ENCODE measurements at regions not wholly inside any gene's neighbourhood (a gene's known extent, or its start where the extent isn't known, plus 50 kb on each side); places are given as distances from the start of the nearest gene placed in this dataset.
"Not testable (repeated sequence)": the region's sequence is repeated elsewhere in the genome, so short reads cannot be mapped to it uniquely, and the experiment has no call there.

DNA sequence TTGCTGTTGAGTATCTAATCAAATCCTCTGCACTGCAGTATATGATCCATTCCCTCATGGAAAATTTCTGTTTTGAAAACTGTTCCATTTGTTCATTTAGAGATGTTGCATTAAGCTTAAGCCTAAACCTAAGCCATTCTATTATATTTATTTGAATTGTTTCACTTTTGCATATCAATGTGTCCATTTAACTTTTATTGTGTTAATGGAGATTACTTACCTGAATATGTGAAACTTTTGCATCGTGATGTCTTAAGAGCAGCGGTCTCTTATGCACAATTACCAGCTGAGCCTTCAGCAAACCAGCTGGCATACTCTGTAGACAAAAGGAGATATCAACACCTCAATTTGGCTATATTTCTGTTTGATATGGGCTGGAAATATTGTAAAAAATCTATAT is 922.5 kb upstream of the FBXO33 start:
- no CpG with 5 or more reads among the region's 2 CpGs for WGBS (ENCODE audit: extremely low coverage, insufficient read length, low lambda C conversion rate)
- no peak overlapping the region for H3K4ac ChIP-seq (ENCODE audit: low read depth, low read length)
- peaks cover 22 to 23% of the 10 kb centered on the region in 2 experiments for H3K4me1 Mint-ChIP-seq

GRCh38 chr14:40348104-40348503 is 915.9 kb upstream of the FBXO33 start:
- Histone ChIP-seq H3K9ac (ENCODE audit: extremely low read depth, insufficient read length, low read length) (peak overlapping the region; percentile 85), H3K27ac (ENCODE audit: insufficient read length, low read depth, low read length) (peak overlapping the region; percentile 41), H3K14ac (ENCODE audit: insufficient read depth, low read length) (peak overlapping the region; percentile 67), H3K4me2 (ENCODE audit: insufficient read depth, insufficient read length, low read length) (peak overlapping the region; percentile 70), H3K18ac (ENCODE audit: insufficient read length, low read depth, low read length) (peak overlapping the region; percentile 51)
- H3K4me1 ChIP-seq (ENCODE audit: insufficient read depth, low read length); H3K56ac ChIP-seq (ENCODE audit: insufficient read length, low read depth, low read length); H4K20me1 ChIP-seq (ENCODE audit: control insufficient read depth, insufficient read depth, insufficient read length); H2BK12ac ChIP-seq (ENCODE audit: insufficient read length, low read depth, low read length); H3K79me2 ChIP-seq (ENCODE audit: insufficient read depth, low read length); H2BK15ac ChIP-seq (ENCODE audit: low read depth, low read length); H3K9me3 Mint-ChIP-seq; H2BK5ac ChIP-seq (ENCODE audit: insufficient read length, low read length); H3K27me3 ChIP-seq (ENCODE audit: insufficient read depth, low read length); H3K23me2 ChIP-seq (ENCODE audit: insufficient read length, low read depth, low read length, poor library complexity, severe bottlenecking); H4K91ac ChIP-seq (ENCODE audit: insufficient read length, low read depth, low read length); H3K27me3 Mint-ChIP-seq (ENCODE audit: low read depth); H4K8ac ChIP-seq (replicated peaks; ENCODE audit: insufficient read length, low read depth, low read length); H3K9me3 ChIP-seq (ENCODE audit: control insufficient read depth, low read depth, low read length); H3K4ac ChIP-seq (ENCODE audit: low read depth, low read length); H3T11ph ChIP-seq (ENCODE audit: low read length); H3K79me1 ChIP-seq (ENCODE audit: insufficient read depth, low read depth, low read length, poor library complexity, severe bottlenecking); H2BK120ac ChIP-seq (ENCODE audit: low read depth, low read length, poor library complexity, severe bottlenecking); H2AK5ac ChIP-seq (ENCODE audit: insufficient read length, low read length); H2BK20ac ChIP-seq (ENCODE audit: low read depth, low read length, poor library complexity, severe bottlenecking); H3K23ac ChIP-seq (ENCODE audit: insufficient read length, low read depth, low read length); H2AFZ ChIP-seq (ENCODE audit: low read length); H4K5ac ChIP-seq (ENCODE audit: insufficient read length, low read depth, low read length); H3K36me3 Mint-ChIP-seq (ENCODE audit: insufficient read depth in 1 of 3, low read depth in 3 of 3): not testable (repeated sequence)
- Mint-ChIP-seq H3K4me3 (peak overlapping the region; percentile 78 to 88), H3K4me1 (peaks cover 9 to 10% of the 10 kb centered on the region in 2 experiments), H3K27ac (peak overlapping the region in 1 of 3 experiments; percentile 98; a peak in 2 of 7 replicates)
- peak; percentile 40 for DNase-seq
- WGBS (ENCODE audit: extremely low coverage, insufficient read length, low lambda C conversion rate), result no CpG with 5 or more reads among the region's 27 CpGs

More for the DNA sequence above, 922.5 kb upstream of the FBXO33 start:
- Histone ChIP-seq H2BK15ac (ENCODE audit: low read depth, low read length) (no peak overlapping the region), H3K27ac (ENCODE audit: insufficient read length, low read depth, low read length) (no peak overlapping the region), H2BK5ac (ENCODE audit: insufficient read length, low read length) (no peak overlapping the region), H2BK120ac (ENCODE audit: low read depth, low read length, poor library complexity, severe bottlenecking) (no peak overlapping the region), H3K4me2 (ENCODE audit: insufficient read depth, insufficient read length, low read length) (no peak overlapping the region), H4K20me1 (ENCODE audit: control insufficient read depth, insufficient read depth, insufficient read length) (no peaks in the 10 kb centered on the region), H2AK5ac (ENCODE audit: insufficient read length, low read length) (no peak overlapping the region), H3K23me2 (ENCODE audit: insufficient read length, low read depth, low read length, poor library complexity, severe bottlenecking) (no peaks in the 10 kb centered on the region), H3K79me2 (ENCODE audit: insufficient read depth, low read length) (no peaks in the 10 kb centered on the region), H3K18ac (ENCODE audit: insufficient read length, low read depth, low read length) (no peak overlapping the region), H3K79me1 (ENCODE audit: insufficient read depth, low read depth, low read length, poor library complexity, severe bottlenecking) (no peaks in the 10 kb centered on the region), H3K23ac (ENCODE audit: insufficient read length, low read depth, low read length) (no peak overlapping the region), H4K8ac (replicated peaks; ENCODE audit: insufficient read length, low read depth, low read length) (no peak overlapping the region), H3K9ac (ENCODE audit: extremely low read depth, insufficient read length, low read length) (no peak overlapping the region), H2AFZ (ENCODE audit: low read length) (no peak overlapping the region), H3K27me3 (ENCODE audit: insufficient read depth, low read length) (no peaks in the 10 kb centered on the region), H4K5ac (ENCODE audit: insufficient read length, low read depth, low read length) (no peak overlapping the region), H3K14ac (ENCODE audit: insufficient read depth, low read length) (no peak overlapping the region), H3T11ph (ENCODE audit: low read length) (no peak overlapping the region), H3K9me3 (ENCODE audit: control insufficient read depth, low read depth, low read length) (peaks cover 7% of the 10 kb centered on the region), H2BK12ac (ENCODE audit: insufficient read length, low read depth, low read length) (no peak overlapping the region), H3K56ac (ENCODE audit: insufficient read length, low read depth, low read length) (no peak overlapping the region), H4K91ac (ENCODE audit: insufficient read length, low read depth, low read length) (no peak overlapping the region), H2BK20ac (ENCODE audit: low read depth, low read length, poor library complexity, severe bottlenecking) (no peak overlapping the region), H3K4me1 (ENCODE audit: insufficient read depth, low read length) (peaks cover 6% of the 10 kb centered on the region)
- Mint-ChIP-seq H3K27me3 (ENCODE audit: low read depth) (no peaks in the 10 kb centered on the region), H3K36me3 (ENCODE audit: insufficient read depth in 1 of 3, low read depth in 3 of 3) (peaks cover 7 to 23% (median 11%) of the 10 kb centered on the region in 3 experiments), H3K4me3 (no peak overlapping the region), H3K27ac (no peak overlapping the region), H3K9me3 (peaks cover 11 to 13% of the 10 kb centered on the region in 2 experiments)
- DNase-seq, result no peak
- TF ChIP-seq CTCF (conservative IDR thresholded peaks at IDR 0.05), result no peak
